H1 (cell line): ENCODE measurements at regions not wholly inside any gene's neighbourhood (a gene's known extent, or its start where the extent isn't known, plus 50 kb on each side); places are given as distances from the start of the nearest gene placed in this dataset.

Experiments
- HDAC2 ChIP-seq, 2 experiments: fragments of 300-600 bp in 1 of 2; sonication (generic) in 1 of 2; IDR thresholded peaks; 2 replicates each; pipeline ENCODE4 v1.6.1; 2011 to 2012; ENCODE audit warnings: low read depth in 2 of 2, low read length in 2 of 2, mild to moderate bottlenecking in 2 of 2, moderate library complexity in 2 of 2, borderline replicate concordance in 1 of 2, inconsistent platforms in 1 of 2
- JUN ChIP-seq: IDR thresholded peaks from 2 replicates; pipeline ENCODE4 v1.6.1; 2011; ENCODE audit warnings: low read depth, mild to moderate bottlenecking, improper control_type of control experiment, low read length
- JUND ChIP-seq: IDR thresholded peaks from 2 replicates; pipeline ENCODE4 v1.6.1; 2011; ENCODE audit warnings: mild to moderate bottlenecking, improper control_type of control experiment, low read length
- SP4 ChIP-seq: IDR thresholded peaks from 2 replicates; pipeline ENCODE4 v1.6.1; 2012; ENCODE audit warnings: low read length, inconsistent platforms
- TEAD4 ChIP-seq: IDR thresholded peaks from 2 replicates; pipeline ENCODE4 v1.6.1; 2012; ENCODE audit warnings: low read depth, low read length, inconsistent platforms, mixed read lengths
- TF ChIP-seq, protein P1 (sequence below): fragments of 300-600 bp; sonication (generic); IDR thresholded peaks from 2 replicates; pipeline ENCODE4 v1.7.1; 2012; ENCODE audit warnings: low read length, moderate library complexity, mild to moderate bottlenecking, inconsistent platforms; ENCODE audit not compliant: insufficient replicate concordance

DNA sequence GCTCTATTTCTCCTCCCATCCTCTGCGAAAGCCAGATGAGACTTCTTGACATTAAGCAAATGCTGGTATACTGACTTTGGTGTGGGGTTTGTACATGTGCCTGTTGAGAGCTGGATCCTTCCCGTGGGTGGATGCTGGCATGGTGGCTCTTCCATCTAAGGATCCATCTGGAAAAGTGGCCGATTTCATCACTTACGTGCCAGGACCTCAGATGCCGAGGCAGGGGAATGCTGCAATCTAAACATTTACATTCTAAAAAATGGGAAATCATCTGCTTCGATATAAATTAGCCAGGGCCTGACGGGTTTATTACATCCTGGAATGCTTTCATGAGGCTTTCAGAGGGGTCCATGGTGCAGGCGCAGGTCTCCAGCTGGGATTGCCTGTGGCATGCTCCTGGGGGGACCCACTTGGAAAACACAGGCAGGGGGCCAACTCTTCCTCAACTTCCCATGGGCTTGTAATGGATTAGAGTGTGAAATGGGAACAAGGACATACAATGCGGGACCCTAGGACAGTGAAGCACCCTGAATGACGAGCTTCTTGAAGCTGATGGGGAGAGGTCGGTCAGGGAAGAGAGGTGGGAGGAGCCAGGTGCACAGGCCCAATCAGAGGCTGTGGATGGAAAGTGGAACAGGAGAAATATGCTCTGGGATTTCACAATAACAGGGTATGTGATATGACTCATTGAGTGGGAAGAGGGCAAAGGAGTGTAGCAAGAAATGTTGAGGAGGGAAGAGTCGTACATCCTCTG, 105.5 kb upstream of the PITX1 start (continued):
- TF ChIP-seq, protein P1, sequence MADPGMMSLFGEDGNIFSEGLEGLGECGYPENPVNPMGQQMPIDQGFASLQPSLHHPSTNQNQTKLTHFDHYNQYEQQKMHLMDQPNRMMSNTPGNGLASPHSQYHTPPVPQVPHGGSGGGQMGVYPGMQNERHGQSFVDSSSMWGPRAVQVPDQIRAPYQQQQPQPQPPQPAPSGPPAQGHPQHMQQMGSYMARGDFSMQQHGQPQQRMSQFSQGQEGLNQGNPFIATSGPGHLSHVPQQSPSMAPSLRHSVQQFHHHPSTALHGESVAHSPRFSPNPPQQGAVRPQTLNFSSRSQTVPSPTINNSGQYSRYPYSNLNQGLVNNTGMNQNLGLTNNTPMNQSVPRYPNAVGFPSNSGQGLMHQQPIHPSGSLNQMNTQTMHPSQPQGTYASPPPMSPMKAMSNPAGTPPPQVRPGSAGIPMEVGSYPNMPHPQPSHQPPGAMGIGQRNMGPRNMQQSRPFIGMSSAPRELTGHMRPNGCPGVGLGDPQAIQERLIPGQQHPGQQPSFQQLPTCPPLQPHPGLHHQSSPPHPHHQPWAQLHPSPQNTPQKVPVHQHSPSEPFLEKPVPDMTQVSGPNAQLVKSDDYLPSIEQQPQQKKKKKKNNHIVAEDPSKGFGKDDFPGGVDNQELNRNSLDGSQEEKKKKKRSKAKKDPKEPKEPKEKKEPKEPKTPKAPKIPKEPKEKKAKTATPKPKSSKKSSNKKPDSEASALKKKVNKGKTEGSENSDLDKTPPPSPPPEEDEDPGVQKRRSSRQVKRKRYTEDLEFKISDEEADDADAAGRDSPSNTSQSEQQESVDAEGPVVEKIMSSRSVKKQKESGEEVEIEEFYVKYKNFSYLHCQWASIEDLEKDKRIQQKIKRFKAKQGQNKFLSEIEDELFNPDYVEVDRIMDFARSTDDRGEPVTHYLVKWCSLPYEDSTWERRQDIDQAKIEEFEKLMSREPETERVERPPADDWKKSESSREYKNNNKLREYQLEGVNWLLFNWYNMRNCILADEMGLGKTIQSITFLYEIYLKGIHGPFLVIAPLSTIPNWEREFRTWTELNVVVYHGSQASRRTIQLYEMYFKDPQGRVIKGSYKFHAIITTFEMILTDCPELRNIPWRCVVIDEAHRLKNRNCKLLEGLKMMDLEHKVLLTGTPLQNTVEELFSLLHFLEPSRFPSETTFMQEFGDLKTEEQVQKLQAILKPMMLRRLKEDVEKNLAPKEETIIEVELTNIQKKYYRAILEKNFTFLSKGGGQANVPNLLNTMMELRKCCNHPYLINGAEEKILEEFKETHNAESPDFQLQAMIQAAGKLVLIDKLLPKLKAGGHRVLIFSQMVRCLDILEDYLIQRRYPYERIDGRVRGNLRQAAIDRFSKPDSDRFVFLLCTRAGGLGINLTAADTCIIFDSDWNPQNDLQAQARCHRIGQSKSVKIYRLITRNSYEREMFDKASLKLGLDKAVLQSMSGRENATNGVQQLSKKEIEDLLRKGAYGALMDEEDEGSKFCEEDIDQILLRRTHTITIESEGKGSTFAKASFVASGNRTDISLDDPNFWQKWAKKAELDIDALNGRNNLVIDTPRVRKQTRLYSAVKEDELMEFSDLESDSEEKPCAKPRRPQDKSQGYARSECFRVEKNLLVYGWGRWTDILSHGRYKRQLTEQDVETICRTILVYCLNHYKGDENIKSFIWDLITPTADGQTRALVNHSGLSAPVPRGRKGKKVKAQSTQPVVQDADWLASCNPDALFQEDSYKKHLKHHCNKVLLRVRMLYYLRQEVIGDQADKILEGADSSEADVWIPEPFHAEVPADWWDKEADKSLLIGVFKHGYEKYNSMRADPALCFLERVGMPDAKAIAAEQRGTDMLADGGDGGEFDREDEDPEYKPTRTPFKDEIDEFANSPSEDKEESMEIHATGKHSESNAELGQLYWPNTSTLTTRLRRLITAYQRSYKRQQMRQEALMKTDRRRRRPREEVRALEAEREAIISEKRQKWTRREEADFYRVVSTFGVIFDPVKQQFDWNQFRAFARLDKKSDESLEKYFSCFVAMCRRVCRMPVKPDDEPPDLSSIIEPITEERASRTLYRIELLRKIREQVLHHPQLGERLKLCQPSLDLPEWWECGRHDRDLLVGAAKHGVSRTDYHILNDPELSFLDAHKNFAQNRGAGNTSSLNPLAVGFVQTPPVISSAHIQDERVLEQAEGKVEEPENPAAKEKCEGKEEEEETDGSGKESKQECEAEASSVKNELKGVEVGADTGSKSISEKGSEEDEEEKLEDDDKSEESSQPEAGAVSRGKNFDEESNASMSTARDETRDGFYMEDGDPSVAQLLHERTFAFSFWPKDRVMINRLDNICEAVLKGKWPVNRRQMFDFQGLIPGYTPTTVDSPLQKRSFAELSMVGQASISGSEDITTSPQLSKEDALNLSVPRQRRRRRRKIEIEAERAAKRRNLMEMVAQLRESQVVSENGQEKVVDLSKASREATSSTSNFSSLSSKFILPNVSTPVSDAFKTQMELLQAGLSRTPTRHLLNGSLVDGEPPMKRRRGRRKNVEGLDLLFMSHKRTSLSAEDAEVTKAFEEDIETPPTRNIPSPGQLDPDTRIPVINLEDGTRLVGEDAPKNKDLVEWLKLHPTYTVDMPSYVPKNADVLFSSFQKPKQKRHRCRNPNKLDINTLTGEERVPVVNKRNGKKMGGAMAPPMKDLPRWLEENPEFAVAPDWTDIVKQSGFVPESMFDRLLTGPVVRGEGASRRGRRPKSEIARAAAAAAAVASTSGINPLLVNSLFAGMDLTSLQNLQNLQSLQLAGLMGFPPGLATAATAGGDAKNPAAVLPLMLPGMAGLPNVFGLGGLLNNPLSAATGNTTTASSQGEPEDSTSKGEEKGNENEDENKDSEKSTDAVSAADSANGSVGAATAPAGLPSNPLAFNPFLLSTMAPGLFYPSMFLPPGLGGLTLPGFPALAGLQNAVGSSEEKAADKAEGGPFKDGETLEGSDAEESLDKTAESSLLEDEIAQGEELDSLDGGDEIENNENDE: no peak
- TF ChIP-seq SP4 (no peak), HDAC2 (IDR thresholded peaks at IDR 0.05; ENCODE audit: borderline replicate concordance in 1 of 2, low read depth in 2 of 2, low read length in 2 of 2) (no peak), JUND (no peak), TEAD4 (no peak), JUN (no peak)
